Heart left ventricle (tissue), 13 donors: ENCODE measurements at regions not wholly inside any gene's neighbourhood (a gene's known extent, or its start where the extent isn't known, plus 50 kb on each side); places are given as distances from the start of the nearest gene placed in this dataset.

Source experiments
- CTCF ChIP-seq, 12 donors: fragments of 200-600 bp; sonication (generic) in 4 of 12; IDR thresholded peaks; one replicate each; pipeline versions ENCODE4 v1.5.0 to v1.8.0; 2018 to 2022; ENCODE audit warnings: antibody characterized with exemption in 12 of 12, mild to moderate bottlenecking in 5 of 12
- POLR2A ChIP-seq, 2 donors: fragments of 450-650 bp; IDR thresholded peaks; one replicate each; pipeline ENCODE4 v1.6.1; 2017; ENCODE audit warnings: antibody characterized with exemption in 2 of 2, mild to moderate bottlenecking in 2 of 2, moderate library complexity in 2 of 2
- donor health status: ischemic (EF 13 %, LVEDD 7.1; RV severe dilation, severe dysfunction).
- donor health status: DM: no; HTN: yes; CAD: no.
- donor health status: DM: no; HTN: no; CAD: no.
- donor health status: ischemic (EF 25% LVEDD 6.9; RV normal size, moderate dysfunction).
- donor health status: ischemic (EF 25% LVEDD 5.7; RV mildly dilated, moderate dysfunction).
- donor health status: ischemic (EF 35%, LVEDD 5.7; RV mildly dilated, moderate dysfunction).
- donor health status: nonischemic (EF 11% LVEDD 7.7; RV severe dilation, severe dysfunction).
- donor health status: DM: yes; HTN: yes; CAD: no.
- donor health status: PGD.
- donor health status: ischemic (EF 29% LVEDD 5.4; RV normal size, mild dysfunction).
- donor health status: nonischemic (EF 23%, LVEDD 6.1; RV moderate dilation, normal function).

- TF ChIP-seq CTCF (IDR thresholded peaks at IDR 0.05) (no peak), POLR2A (IDR thresholded peaks at IDR 0.05) (no peak)
These were observed 441.6 kb downstream of the SIPA1L2 start for GRCh38 chr1:232188318-232188717.
